Sigmoid colon (tissue), 6 donors: ENCODE measurements at regions not wholly inside any gene's neighbourhood (a gene's known extent, or its start where the extent isn't known, plus 50 kb on each side); places are given as distances from the start of the nearest gene placed in this dataset.

Experiments
- DNase-seq: peaks from one replicate; pipeline ENCODE4 v3.0.0-alpha.2; 2019
- H3K27ac ChIP-seq, 4 donors: fragments of 200-600 bp; sonication (generic); one replicate each; pipeline ENCODE4 v1.5.1; 2016 to 2019; ENCODE audit warnings: mild to moderate bottlenecking in 1 of 4
- H3K27me3 ChIP-seq, 3 donors: fragments of 200-600 bp; sonication (generic); one replicate each; pipeline ENCODE4 v1.5.1; 2019; ENCODE audit warnings: mild to moderate bottlenecking in 1 of 3
- H3K36me3 ChIP-seq, 4 donors: fragments of 200-600 bp; sonication (generic); one replicate each; pipeline ENCODE4 v1.5.1; 2016 to 2019
- H3K4me1 ChIP-seq, 4 donors: fragments of 200-600 bp; sonication (generic); one replicate each; pipeline ENCODE4 v1.5.1; 2017 to 2019
- H3K4me3 ChIP-seq, 4 donors: fragments of 200-600 bp; sonication (generic); one replicate each; pipeline ENCODE4 v1.5.1; 2017 to 2019; ENCODE audit warnings: mild to moderate bottlenecking in 2 of 4, moderate library complexity in 1 of 4
- H3K9me3 ChIP-seq, 4 donors: fragments of 200-600 bp in 3 of 4; sonication (generic) in 3 of 4; one replicate each; pipeline versions ENCODE4 v1.5.1 to v1.6.1; 2013 to 2019
- EP300 ChIP-seq, 4 donors: sonication (generic); formaldehyde crosslinking; IDR thresholded peaks; one replicate each; pipeline ENCODE4 v1.6.1; 2017; ENCODE audit warnings: antibody characterized with exemption in 4 of 4
- POLR2A ChIP-seq, 2 donors: fragments of 450-650 bp; IDR thresholded peaks; one replicate each; pipeline ENCODE4 v1.6.1; 2016; ENCODE audit warnings: antibody characterized with exemption in 2 of 2, mild to moderate bottlenecking in 2 of 2, moderate library complexity in 2 of 2
- POLR2AphosphoS5 ChIP-seq, 4 donors: sonication (generic); formaldehyde crosslinking; IDR thresholded peaks; one replicate each; pipeline ENCODE4 v1.6.1; 2017; ENCODE audit warnings: antibody characterized with exemption in 4 of 4
- WGBS, 2 donors: extraction: QIAGEN DNeasy Blood & Tissue Kit; methylation state at CpG; one replicate each; pipeline ENCODE4 v1.1.7; 2013; 5-methylcytosine and 5-hydroxymethylcytosine counted together
- intact Hi-C: fragments of 100-400 bp; cut with DNase I; formaldehyde crosslinking; loops from one replicate; pipeline ENCODE4 v1.15.1; 2023
- TF ChIP-seq, protein P1 (sequence below), 4 experiments: fragments of 450-650 bp in 3 of 4; fragments of 200-600 bp in 1 of 4; IDR thresholded peaks; one replicate each; pipeline ENCODE4 v1.5.1; 2016 to 2019; ENCODE audit warnings: antibody characterized with exemption in 4 of 4, mild to moderate bottlenecking in 3 of 4, moderate library complexity in 2 of 4
- donor health status: healthy with polysubstance abuse.
- donor health status: healthy.

DNA sequence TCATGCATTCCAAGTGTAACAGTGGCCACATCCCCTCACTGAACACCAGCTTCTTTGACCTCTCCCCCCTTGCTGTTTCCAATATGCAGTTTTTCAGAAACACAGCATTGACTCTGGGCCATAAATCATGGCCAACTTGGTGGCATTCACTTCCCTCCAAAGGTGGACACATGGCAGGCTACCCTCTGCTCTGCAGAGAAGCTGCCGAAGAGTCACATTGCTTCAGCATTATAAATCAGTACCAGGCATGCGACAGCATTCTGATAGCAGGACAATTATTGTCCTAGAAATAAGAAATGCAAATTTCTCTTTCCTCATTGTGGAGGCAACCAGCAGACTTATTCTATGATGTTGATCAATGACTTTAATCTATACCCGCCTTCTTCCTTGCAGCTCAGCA lies 475.4 kb upstream of the GHITM start:
- no peak for DNase-seq
- intact Hi-C loops, result no loop called here

DNA sequence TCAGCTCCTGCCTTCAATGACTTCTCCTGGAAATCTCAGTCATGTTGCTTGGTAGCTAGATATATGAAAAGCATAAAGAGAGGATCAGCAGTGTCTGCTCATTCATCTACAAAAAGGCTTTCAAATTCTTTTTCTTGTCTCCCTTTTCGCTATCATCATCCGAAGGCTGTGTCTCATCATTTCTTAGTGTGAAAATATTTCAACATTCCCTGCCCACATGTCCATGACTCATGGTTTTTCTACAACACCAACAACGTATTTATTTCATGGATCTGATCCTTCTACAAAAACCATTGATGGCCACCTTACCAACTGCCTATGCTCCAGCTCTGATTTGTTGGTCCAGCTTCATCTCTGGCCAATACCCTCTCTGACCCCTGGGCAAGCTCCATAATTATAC lies 472.5 kb upstream of the GHITM start:
- intact Hi-C loops, result no loop called here
- Histone ChIP-seq H3K27me3 (no peaks in the 10 kb centered on the region), H3K4me1 (no peaks in the 10 kb centered on the region), H3K9me3 (peaks cover 0 to 1% (median 0%) of the 10 kb centered on the region in 4 donors), H3K36me3 (no peaks in the 10 kb centered on the region), H3K4me3 (no peak overlapping the region), H3K27ac (no peak overlapping the region)
- TF ChIP-seq, protein P1, sequence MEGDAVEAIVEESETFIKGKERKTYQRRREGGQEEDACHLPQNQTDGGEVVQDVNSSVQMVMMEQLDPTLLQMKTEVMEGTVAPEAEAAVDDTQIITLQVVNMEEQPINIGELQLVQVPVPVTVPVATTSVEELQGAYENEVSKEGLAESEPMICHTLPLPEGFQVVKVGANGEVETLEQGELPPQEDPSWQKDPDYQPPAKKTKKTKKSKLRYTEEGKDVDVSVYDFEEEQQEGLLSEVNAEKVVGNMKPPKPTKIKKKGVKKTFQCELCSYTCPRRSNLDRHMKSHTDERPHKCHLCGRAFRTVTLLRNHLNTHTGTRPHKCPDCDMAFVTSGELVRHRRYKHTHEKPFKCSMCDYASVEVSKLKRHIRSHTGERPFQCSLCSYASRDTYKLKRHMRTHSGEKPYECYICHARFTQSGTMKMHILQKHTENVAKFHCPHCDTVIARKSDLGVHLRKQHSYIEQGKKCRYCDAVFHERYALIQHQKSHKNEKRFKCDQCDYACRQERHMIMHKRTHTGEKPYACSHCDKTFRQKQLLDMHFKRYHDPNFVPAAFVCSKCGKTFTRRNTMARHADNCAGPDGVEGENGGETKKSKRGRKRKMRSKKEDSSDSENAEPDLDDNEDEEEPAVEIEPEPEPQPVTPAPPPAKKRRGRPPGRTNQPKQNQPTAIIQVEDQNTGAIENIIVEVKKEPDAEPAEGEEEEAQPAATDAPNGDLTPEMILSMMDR (IDR thresholded peaks at IDR 0.05), result no peak
- TF ChIP-seq EP300 (IDR thresholded peaks at IDR 0.05) (no peak), POLR2A (IDR thresholded peaks at IDR 0.05) (no peak), POLR2AphosphoS5 (IDR thresholded peaks at IDR 0.05) (no peak)
- WGBS, 2 donors, result 73 to 88% methylated on average over 3 of the region's 3 CpGs
- no peak for DNase-seq

More for the DNA sequence above, 475.4 kb upstream of the GHITM start:
- no peaks in the 10 kb centered on the region for H3K27me3 ChIP-seq
- H3K9me3 ChIP-seq, result peaks cover 0 to 1% (median 0%) of the 10 kb centered on the region in 4 donors
- no peak overlapping the region for H3K4me3 ChIP-seq
- no peak overlapping the region for H3K27ac ChIP-seq
- H3K4me1 ChIP-seq, result no peaks in the 10 kb centered on the region
- 76 to 88% methylated on average over 3 of the region's 3 CpGs for whole genome bisulfite sequencing, 2 donors
- TF ChIP-seq, protein P1 (IDR thresholded peaks at IDR 0.05), result no peak
- TF ChIP-seq POLR2A (IDR thresholded peaks at IDR 0.05) (no peak), POLR2AphosphoS5 (IDR thresholded peaks at IDR 0.05) (no peak), EP300 (IDR thresholded peaks at IDR 0.05) (no peak)
- no peaks in the 10 kb centered on the region for H3K36me3 ChIP-seq

- TF ChIP-seq EP300 (IDR thresholded peaks at IDR 0.05), result no peak
- no peak for TF ChIP-seq POLR2AphosphoS5 (IDR thresholded peaks at IDR 0.05)
- no peak for TF ChIP-seq POLR2A (IDR thresholded peaks at IDR 0.05)
- TF ChIP-seq, protein P1 (IDR thresholded peaks at IDR 0.05), result no peak
- WGBS, 2 donors, result 92 to 99% methylated on average over 1 of the region's 1 CpG
- H3K27ac ChIP-seq, result no peak overlapping the region
- H3K36me3 ChIP-seq, result no peaks in the 10 kb centered on the region
- peaks cover 0 to 1% (median 0%) of the 10 kb centered on the region in 4 donors for H3K9me3 ChIP-seq
- H3K27me3 ChIP-seq, result no peaks in the 10 kb centered on the region
- H3K4me1 ChIP-seq, result no peaks in the 10 kb centered on the region
- H3K4me3 ChIP-seq, result no peak overlapping the region
- intact Hi-C loops, result no loop called here
- no peak for DNase-seq
Observed at GRCh38 chr10:83667594-83667993, 471.7 kb upstream of the GHITM start.

- no peaks in the 10 kb centered on the region for H3K36me3 ChIP-seq
- H3K4me1 ChIP-seq, result no peaks in the 10 kb centered on the region
- no peak overlapping the region for H3K27ac ChIP-seq
- H3K27me3 ChIP-seq, result no peaks in the 10 kb centered on the region
- no peaks in the 10 kb centered on the region for H3K9me3 ChIP-seq
- no peak overlapping the region for H3K4me3 ChIP-seq
- intact Hi-C loops, result no loop called here
- 63 to 68% methylated on average over 3 of the region's 3 CpGs for WGBS, 2 donors
- DNase-seq, result no peak
- TF ChIP-seq POLR2AphosphoS5 (IDR thresholded peaks at IDR 0.05) (no peak), EP300 (IDR thresholded peaks at IDR 0.05) (no peak), POLR2A (IDR thresholded peaks at IDR 0.05) (no peak)
- TF ChIP-seq, protein P1 (IDR thresholded peaks at IDR 0.05), result no peak
Observed at GRCh38 chr10:83673316-83673715, 466.0 kb upstream of the GHITM start.

DNA sequence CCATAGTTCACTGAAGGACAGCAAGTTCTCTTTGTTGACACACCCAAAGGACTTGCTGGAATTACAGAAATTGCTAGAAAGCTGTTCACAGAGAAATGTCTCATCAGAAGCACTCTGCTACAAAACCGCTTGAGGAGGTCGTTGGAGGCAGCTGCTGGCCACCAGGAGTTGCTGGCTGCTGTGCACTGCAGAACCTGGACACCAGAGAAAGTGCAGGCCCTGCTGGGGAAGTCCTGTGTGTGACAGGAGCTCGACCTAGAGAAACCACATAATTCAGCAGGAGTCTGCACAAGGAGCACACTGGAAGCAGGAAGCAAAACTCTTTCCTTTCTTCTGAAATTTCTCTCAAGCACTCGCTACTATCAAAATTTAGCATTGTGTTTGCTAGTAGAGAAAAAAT lies 461.5 kb upstream of the GHITM start:
- no peak for TF ChIP-seq EP300 (IDR thresholded peaks at IDR 0.05)
- TF ChIP-seq POLR2A (IDR thresholded peaks at IDR 0.05), result no peak
- peak in 2 of 4 donors; percentile 17 to 47 for TF ChIP-seq POLR2AphosphoS5 (IDR thresholded peaks at IDR 0.05)
- no peaks in the 10 kb centered on the region for H3K36me3 ChIP-seq
- no peaks in the 10 kb centered on the region for H3K9me3 ChIP-seq
- no peaks in the 10 kb centered on the region for H3K27me3 ChIP-seq
- H3K4me1 ChIP-seq, result no peaks in the 10 kb centered on the region
- DNase-seq, result peak; percentile 72
- H3K4me3 ChIP-seq, result no peak overlapping the region
- 45 to 54% methylated on average over 4 of the region's 4 CpGs for WGBS, 2 donors
- intact Hi-C loops, result no loop called here
- no peak overlapping the region for H3K27ac ChIP-seq
